ENCODE measurements at regions not wholly inside any gene's neighbourhood (a gene's known extent, or its start where the extent isn't known, plus 50 kb on each side); places are given as distances from the start of the nearest gene placed in this dataset.

- DNase-seq (ENCODE audit: low read depth): peak; percentile 61
Measured at GRCh38 chr20:10863337-10864060, 189.7 kb upstream of the JAG1 start.

- DNase-seq (ENCODE audit: low read depth): no peak
Measured at GRCh38 chr20:10864076-10864672, 190.4 kb upstream of the JAG1 start.

DNA sequence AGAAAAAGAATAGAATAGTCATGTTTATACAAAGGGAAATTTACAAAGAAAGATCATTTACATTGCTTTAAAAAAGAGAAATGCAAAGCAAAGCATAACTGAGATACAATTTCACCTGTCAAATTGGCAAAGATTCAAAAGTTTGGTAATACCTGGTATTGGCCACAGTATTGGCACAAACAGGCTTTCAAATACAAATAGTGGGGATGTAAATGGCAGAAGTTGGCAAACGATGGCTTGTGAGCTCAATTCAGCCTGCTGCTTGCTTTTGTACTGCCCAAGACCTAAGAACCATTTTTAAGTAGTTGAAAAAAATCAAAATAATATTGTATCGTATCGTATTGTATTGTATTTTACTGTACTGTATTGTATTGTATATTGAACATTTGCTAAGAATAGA, 194.5 kb upstream of the JAG1 start:
- no peak for DNase-seq (ENCODE audit: low read depth)

DNA sequence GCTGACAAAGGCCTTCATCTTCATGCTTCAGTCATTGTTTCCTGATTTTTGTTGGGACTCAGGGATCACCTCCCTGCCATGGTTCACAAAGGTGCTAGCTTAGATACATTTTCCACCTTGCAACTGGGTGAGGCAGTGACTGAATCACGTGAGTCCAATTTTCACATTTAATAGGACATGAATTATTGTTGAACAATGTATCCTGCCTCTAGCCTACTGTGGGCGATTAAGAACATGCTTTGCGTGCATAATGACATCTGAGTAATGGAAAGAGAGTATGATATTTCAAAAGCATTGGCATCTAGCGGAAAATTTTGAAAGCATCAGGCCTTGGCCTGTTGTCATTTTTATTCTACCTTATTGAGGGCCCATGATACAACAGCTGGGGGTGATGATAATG, 199.2 kb upstream of the JAG1 start:
- no peak for DNase-seq (ENCODE audit: low read depth)

- no peak for DNase-seq (ENCODE audit: low read depth)
Measured at GRCh38 chr20:10875653-10876052, 201.9 kb upstream of the JAG1 start.

DNA sequence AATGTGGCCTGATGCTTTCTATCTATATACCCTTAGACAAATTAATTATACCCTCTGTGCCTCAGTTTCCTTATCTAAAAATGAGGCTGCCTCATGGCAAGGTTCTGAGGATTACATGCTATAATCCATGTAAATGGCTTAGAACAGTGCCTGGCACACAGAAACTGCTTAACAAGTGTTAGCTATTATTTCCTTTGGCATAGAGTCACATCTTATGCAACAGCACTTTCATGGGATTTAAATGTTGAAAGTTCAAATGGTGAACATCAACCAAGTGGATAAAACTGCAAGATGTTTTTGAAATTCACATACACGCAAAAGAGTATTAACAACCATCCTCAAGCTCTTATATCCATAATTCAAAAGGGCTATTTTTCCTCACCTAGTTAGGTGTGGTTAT, 202.8 kb upstream of the JAG1 start:
- no peak for DNase-seq (ENCODE audit: low read depth)

- DNase-seq (ENCODE audit: low read depth): no peak
Measured at GRCh38 chr20:10877342-10877741, 203.5 kb upstream of the JAG1 start.

DNA sequence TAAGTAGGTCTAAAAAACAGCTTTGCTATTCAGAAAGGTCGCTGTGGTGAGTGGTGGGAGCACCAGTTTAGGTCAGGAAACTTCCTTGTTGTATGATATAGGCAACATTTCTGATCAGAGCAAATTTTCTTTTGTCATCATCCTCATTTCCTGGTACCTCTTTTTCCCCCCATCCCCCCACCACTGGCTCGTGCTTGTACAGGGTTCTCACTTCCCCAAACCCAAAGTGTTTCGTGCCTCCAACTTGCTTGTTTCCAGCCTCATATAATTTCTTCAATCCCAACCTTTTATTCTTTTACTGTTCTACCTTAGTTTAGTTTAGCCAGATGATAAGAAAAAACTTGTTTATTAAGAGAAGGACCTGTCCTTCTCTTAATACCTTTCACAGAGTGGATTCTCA, 209.4 kb upstream of the JAG1 start:
- no peak for DNase-seq (ENCODE audit: low read depth)

- no peak for DNase-seq (ENCODE audit: low read depth)
Measured at GRCh38 chr20:10893321-10893720, 219.5 kb upstream of the JAG1 start.

DNA sequence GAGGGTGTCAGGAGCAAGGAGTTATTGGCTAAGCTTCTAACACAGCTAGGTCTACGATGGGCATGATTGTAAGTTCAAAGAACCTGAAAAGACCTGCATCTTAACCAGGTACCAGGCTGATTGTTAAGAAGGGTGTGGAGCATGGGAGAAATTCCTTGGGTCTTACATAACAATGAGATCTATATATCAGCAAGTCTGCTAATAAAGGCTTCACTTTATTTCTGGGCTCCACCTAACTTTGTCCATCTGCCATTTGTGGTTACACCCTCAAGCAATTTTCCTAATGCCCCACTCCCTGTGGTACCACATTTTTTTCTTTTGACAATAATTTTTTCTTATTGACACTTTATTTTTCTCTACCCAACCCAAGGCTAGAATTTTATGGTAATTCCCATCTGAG, 223.5 kb upstream of the JAG1 start:
- DNase-seq (ENCODE audit: low read depth): no peak

DNA sequence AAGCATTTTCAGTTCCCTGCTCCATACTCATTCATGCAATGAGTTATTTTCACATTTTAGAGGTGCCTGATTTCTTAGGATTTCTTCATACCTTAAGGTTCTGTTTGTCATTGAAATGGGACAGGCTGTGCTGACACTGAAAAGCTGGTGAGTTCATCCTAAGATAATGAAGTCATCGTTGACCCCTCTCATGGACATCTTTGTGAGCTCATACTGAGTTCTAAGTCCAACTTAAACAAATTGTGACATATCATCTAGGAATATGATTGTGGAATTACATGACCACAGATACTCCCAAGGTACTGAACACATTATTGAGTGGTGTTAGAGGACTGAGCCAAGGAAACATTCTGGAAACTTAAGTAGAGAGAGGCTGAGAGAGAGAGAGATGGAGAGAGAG, 224.8 kb upstream of the JAG1 start:
- no peak for DNase-seq (ENCODE audit: low read depth)

DNA sequence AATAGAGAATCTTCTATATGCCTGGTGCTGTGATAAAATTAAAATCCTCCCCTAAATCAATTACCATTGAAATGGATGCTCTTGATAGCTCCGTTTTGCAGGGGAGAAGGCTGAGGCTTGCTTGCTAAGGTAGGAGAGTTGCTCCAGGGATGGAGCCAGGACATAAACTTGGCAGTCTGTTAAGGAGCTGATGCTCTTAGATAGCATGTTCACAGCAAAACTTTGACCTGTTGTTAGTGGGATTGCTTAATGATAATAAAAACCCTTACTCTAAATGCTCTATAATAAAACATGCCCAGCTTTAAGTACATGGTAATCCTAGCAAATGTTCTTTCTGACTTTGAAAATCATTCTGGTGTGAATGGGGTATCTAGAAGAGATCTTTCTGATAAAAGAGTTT, 228.4 kb upstream of the JAG1 start:
- no peak for DNase-seq (ENCODE audit: low read depth)

DNA sequence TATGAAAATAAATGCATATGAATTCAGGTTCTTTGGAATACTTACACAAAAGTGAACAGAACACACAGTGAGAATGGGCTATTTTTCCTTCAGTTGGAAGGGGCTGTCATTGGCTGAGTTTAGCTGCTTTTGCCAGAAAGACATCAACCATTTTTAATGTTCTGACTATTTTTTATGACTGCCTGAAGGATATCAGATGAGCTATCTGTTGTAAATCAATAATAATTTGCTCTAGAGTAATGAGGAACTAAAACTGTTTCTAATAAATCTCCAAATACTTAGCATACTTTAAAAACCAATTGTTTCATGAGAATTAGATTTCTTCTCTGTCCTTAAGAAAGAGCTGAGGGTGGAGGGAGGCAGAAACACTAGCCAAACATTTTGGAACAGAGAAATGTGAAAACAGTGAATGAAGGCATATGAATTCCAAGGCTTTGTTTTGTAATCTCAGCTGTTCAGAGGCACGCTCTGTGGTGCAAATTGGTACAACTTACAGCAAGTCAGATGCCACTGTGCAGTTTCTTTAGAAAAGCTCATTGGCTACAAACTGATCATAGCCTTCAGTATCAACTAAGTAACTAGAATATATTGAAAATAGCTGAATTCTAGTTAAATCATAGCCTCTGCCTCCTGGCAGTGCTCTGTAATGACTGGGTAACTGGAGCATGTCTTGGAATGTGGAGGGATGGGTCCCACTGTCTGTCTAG, 228.9 kb upstream of the JAG1 start:
- no peak for DNase-seq (ENCODE audit: low read depth)

DNA sequence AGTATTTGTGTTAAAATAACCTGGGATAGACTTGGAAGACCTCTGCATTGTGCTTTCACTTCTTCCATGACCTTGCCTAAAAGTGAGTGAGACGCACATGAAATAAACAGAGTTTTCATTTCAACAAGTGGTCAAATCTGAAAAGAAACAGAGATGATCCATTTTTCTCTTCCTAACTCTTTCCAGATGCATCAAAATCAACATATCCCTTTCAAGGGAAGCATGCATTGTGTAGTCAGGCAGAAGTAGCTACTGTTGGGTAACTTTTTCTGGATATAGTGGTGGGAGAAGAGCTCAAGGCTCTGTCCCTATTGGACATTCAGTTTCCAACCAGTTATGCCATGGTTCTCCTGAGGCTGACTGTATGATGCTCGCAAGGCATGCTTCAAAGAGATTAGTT, 233.0 kb upstream of the JAG1 start:
- DNase-seq (ENCODE audit: low read depth): no peak

DNA sequence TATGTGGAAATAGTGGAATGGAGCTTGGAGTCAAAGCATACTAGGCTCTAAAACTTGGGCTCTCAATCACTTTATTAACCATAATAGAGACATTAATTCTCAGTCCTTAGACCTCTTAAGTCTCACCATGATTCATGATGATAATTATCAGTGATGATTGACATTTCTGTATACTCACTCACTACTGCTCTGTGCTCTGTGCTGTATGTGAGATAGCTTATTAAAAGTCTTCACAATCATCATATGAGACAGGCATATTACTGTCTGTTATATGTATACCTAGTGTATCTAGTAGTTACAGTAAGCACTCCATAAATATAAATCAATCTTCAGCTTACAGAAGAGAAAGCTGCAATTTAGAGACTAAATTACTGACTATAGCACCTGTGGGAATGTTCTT, 236.0 kb upstream of the JAG1 start:
- no peak for DNase-seq (ENCODE audit: low read depth)

DNA sequence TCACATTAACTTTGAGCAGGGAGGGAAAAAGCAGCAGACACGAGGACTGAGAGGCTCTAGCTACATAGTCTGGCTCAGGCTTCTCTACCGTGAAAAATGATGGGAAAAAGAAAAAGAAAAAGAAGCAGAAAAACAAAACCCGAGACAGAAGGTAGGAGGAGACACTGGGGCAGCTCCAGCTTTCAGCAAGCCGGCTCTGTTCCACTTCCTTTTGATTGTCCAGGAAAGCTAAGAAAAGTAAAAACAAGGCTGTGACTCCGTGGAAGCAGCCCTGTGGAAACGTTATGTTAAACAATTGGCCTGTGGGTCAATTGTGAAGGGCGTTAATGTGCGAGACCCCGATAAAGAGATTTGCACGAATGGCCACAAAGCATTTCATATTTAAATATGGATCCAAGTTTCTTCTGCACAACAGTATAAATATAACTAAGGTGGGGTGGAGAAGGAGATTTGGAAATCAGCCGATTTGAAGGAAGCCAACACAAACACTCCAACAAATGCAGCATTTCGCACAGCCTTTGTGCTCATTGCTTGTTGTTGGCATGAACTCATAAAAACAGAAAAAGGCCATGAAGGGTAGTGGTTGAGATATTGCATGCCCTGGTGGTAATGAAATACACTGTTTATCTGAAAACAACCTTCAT, 236.9 kb upstream of the JAG1 start:
- DNase-seq (ENCODE audit: low read depth): no peak

DNA sequence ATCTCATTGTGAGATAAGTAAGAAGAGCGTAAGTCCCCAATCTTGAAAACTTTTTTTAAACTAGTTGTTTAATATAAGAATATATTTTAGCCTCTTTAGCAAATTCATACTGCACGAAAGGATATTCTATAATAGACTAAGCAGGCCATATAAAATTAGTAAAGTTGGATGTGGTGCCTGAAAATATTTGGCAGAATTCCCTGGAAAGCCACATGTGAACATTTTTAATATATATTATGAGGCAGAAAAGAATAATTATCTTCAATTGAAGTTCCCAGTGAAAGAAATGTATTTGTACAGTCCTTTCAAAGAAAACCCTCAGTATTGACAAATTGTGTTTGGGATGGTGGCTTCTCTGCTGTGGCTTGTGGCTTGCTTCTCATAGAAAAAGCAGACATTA, 237.5 kb upstream of the JAG1 start:
- DNase-seq (ENCODE audit: low read depth): no peak

DNA sequence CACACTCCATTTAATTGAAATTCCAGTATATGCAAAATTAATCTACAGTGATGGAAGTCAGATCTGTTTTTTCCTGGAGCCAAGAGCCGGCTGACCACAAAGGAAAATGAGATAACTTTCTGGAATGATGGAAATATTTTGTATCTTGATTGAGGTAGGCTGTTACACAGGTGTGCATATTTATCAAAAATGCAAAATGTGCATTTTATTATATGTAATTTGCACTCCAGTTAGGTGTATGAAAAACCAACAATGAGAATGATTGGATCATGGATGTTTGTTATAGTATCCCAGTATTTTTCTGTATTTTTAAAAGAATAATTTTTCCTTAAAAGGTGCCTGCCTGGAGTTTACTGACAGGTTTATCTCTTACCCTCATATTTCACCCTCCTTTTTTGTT, 242.0 kb upstream of the JAG1 start:
- no peak for DNase-seq (ENCODE audit: low read depth)

DNA sequence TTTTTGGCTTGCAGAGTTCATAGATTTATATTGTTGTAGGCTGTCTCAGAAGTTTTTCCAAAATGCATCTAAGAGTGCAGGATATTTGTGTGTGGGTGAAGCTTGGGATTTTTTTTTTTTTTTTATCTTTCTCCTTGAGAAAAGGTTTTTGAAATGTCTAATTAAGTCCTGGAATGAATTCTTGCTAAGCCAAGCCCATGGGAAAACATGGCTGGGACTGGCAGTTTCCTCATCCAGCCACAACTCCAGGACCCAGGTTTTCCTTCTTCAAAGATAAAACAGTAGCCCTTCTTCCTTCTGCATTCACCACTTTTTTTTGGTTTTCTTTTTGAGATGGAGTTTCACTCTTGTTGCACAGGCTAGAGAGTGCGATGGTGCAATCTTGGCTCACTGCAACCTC, 242.5 kb upstream of the JAG1 start:
- no peak for DNase-seq (ENCODE audit: low read depth)

- no peak for DNase-seq (ENCODE audit: low read depth)
Measured at GRCh38 chr20:10917826-10918225, 244.0 kb upstream of the JAG1 start.

- peak; percentile 54 for DNase-seq (ENCODE audit: low read depth)
Measured at GRCh38 chr20:10919396-10920140, 245.8 kb upstream of the JAG1 start.

- no peak for DNase-seq (ENCODE audit: low read depth)
Measured at GRCh38 chr20:10920396-10920795, 246.6 kb upstream of the JAG1 start.
